OCI-LY3 (cell line): ENCODE measurements at regions not wholly inside any gene's neighbourhood (a gene's known extent, or its start where the extent isn't known, plus 50 kb on each side); places are given as distances from the start of the nearest gene placed in this dataset.

ENCODE experiments used
- H2AFZ ChIP-seq: fragments of 200-600, 300-600 bp; shearing (Covaris generic); 2 replicates; pipeline ENCODE4 v1.6.0; 2014; ENCODE audit warnings: antibody characterized with exemption, low read depth, low read length
- H3K27ac ChIP-seq: fragments of 200-600, 300-600 bp; sonication (generic); 2 replicates; pipeline ENCODE4 v1.5.1; 2014; ENCODE audit warnings: mild to moderate bottlenecking, low read length, moderate library complexity, mixed read lengths
- H3K27me3 ChIP-seq: fragments of 200-600, 300-600 bp; sonication (generic); 2 replicates; pipeline ENCODE4 v1.6.1; 2014; ENCODE audit warnings: low read depth, low read length, mixed read lengths
- H3K36me3 ChIP-seq: fragments of 200-600, 300-600 bp; sonication (generic); replicated peaks from 2 replicates; pipeline ENCODE3; 2014; ENCODE audit warnings: low read depth, low read length, mixed read lengths
- H3K4me1 ChIP-seq: fragments of 300-600, 200-600 bp; sonication (generic); 2 replicates; pipeline ENCODE4 v1.6.1; 2014; ENCODE audit warnings: low read length, mixed read lengths
- H3K4me2 ChIP-seq: fragments of 200-600, 300-600 bp; sonication (generic); 2 replicates; pipeline ENCODE4 v1.6.1; 2014; ENCODE audit warnings: low read length, mixed read lengths
- H3K4me3 ChIP-seq: fragments of 300-600, 200-600 bp; sonication (generic); 2 replicates; pipeline ENCODE4 v1.5.1; 2014; ENCODE audit warnings: antibody characterized with exemption, mild to moderate bottlenecking, low read length, moderate library complexity
- H3K79me2 ChIP-seq: fragments of 300-600, 200-600 bp; shearing (Covaris generic); 2 replicates; pipeline ENCODE4 v1.6.1; 2014; ENCODE audit warnings: mild to moderate bottlenecking, low read length, mixed read lengths
- H3K9ac ChIP-seq: fragments of 300-600, 200-600 bp; shearing (Covaris generic); 2 replicates; pipeline ENCODE4 v1.6.0; 2014; ENCODE audit warnings: mild to moderate bottlenecking, low read length, moderate library complexity
- H3K9me3 ChIP-seq: fragments of 200-600, 300-600 bp; shearing (Covaris generic); 2 replicates; pipeline ENCODE4 v1.6.1; 2014; ENCODE audit warnings: low read length, mixed read lengths; ENCODE audit not compliant: insufficient read depth
- H4K20me1 ChIP-seq: fragments of 200-600, 300-600 bp; sonication (generic); 2 replicates; pipeline ENCODE4 v1.6.1; 2016; ENCODE audit warnings: low read length, mixed read lengths; ENCODE audit not compliant: insufficient read depth
- CTCF ChIP-seq: fragments of 200-600, 300-600 bp; sonication (generic); IDR thresholded peaks from 2 replicates; pipeline ENCODE4 v1.5.1; 2014; ENCODE audit warnings: antibody characterized with exemption, low read length, low read depth
- EZH2phosphoT487 ChIP-seq: fragments of 200-600 bp; shearing (Covaris generic); IDR thresholded peaks from 2 replicates; pipeline ENCODE4 v1.6.1; 2018; ENCODE audit warnings: antibody characterized with exemption, mixed run types, low read depth

GRCh38 chr6:21523652-21524051 is 69.9 kb upstream of the SOX4 start:
- TF ChIP-seq CTCF = no peak
- TF ChIP-seq EZH2phosphoT487 = no peak
- Histone ChIP-seq H3K4me1 (no peaks in the 10 kb centered on the region), H3K9me3 (no peaks in the 10 kb centered on the region), H3K27ac (no peak overlapping the region), H4K20me1 (no peaks in the 10 kb centered on the region), H3K4me2 (no peak overlapping the region), H3K27me3 (no peaks in the 10 kb centered on the region), H2AFZ (no peak overlapping the region), H3K9ac (no peak overlapping the region), H3K79me2 (no peaks in the 10 kb centered on the region), H3K4me3 (no peak overlapping the region), H3K36me3 (no peaks in the 10 kb centered on the region)

GRCh38 chr6:21524201-21524600 is 69.3 kb upstream of the SOX4 start:
- H3K27me3 ChIP-seq = no peaks in the 10 kb centered on the region
- no peaks in the 10 kb centered on the region for H3K36me3 ChIP-seq
- no peaks in the 10 kb centered on the region for H4K20me1 ChIP-seq
- H3K4me3 ChIP-seq = no peak overlapping the region
- H3K9ac ChIP-seq = no peak overlapping the region
- H3K9me3 ChIP-seq = no peaks in the 10 kb centered on the region
- H3K4me2 ChIP-seq = no peak overlapping the region
- no peak overlapping the region for H2AFZ ChIP-seq
- no peaks in the 10 kb centered on the region for H3K79me2 ChIP-seq
- TF ChIP-seq EZH2phosphoT487 (no peak), CTCF (no peak)
- H3K4me1 ChIP-seq = no peaks in the 10 kb centered on the region
- H3K27ac ChIP-seq = no peak overlapping the region

- Histone ChIP-seq H2AFZ (no peak overlapping the region), H3K9me3 (no peaks in the 10 kb centered on the region), H3K9ac (no peak overlapping the region), H3K4me2 (no peak overlapping the region), H3K4me3 (no peak overlapping the region), H3K36me3 (no peaks in the 10 kb centered on the region), H3K4me1 (no peaks in the 10 kb centered on the region), H3K79me2 (no peaks in the 10 kb centered on the region), H4K20me1 (no peaks in the 10 kb centered on the region), H3K27me3 (no peaks in the 10 kb centered on the region), H3K27ac (no peak overlapping the region)
- TF ChIP-seq EZH2phosphoT487 (no peak), CTCF (no peak)
These were observed 66.6 kb upstream of the SOX4 start for GRCh38 chr6:21526974-21527373.

- no peak overlapping the region for H3K9ac ChIP-seq
- no peaks in the 10 kb centered on the region for H3K9me3 ChIP-seq
- H3K27me3 ChIP-seq = no peaks in the 10 kb centered on the region
- no peak overlapping the region for H3K27ac ChIP-seq
- no peak overlapping the region for H3K4me2 ChIP-seq
- H3K4me1 ChIP-seq = no peaks in the 10 kb centered on the region
- H2AFZ ChIP-seq = no peak overlapping the region
- H4K20me1 ChIP-seq = no peaks in the 10 kb centered on the region
- H3K36me3 ChIP-seq = no peaks in the 10 kb centered on the region
- no peak overlapping the region for H3K4me3 ChIP-seq
- TF ChIP-seq CTCF = no peak
- TF ChIP-seq EZH2phosphoT487 = no peak
- H3K79me2 ChIP-seq = no peaks in the 10 kb centered on the region
These were observed 65.8 kb upstream of the SOX4 start for GRCh38 chr6:21527731-21528130.
